Smooth muscle cell (in vitro differentiated cells): ENCODE measurements at regions not wholly inside any gene's neighbourhood (a gene's known extent, or its start where the extent isn't known, plus 50 kb on each side); places are given as distances from the start of the nearest gene placed in this dataset.

Source experiments
- DNase-seq: peaks from one replicate; lab custom pipeline; 2025; ENCODE audit not compliant: unreplicated experiment; lab: John Stamatoyannopoulos, UW
- H2AFZ ChIP-seq: fragments of 200-600 bp; sonication (generic); 2 replicates; pipeline ENCODE4 v1.6.0; 2016; ENCODE audit warnings: antibody characterized with exemption, low read depth, mild to moderate bottlenecking
- H3F3A ChIP-seq: fragments of 200-600 bp; sonication (generic); 2 replicates; pipeline ENCODE4 v1.6.0; 2017; ENCODE audit warnings: antibody characterized with exemption, low read depth
- H3K27ac ChIP-seq: fragments of 200-600 bp; sonication (generic); 2 replicates; pipeline ENCODE4 v1.5.1; 2016; ENCODE audit warnings: low read depth, mild to moderate bottlenecking
- H3K27me3 ChIP-seq: fragments of 200-600 bp; sonication (generic); 2 replicates; pipeline ENCODE4 v1.6.1; 2016; ENCODE audit warnings: low read depth, mild to moderate bottlenecking
- H3K36me3 ChIP-seq: fragments of 200-600 bp; sonication (generic); 2 replicates; pipeline ENCODE4 v1.5.1; 2016; ENCODE audit warnings: low read depth
- H3K4me1 ChIP-seq: fragments of 200-600 bp; sonication (generic); 2 replicates; pipeline ENCODE4 v1.5.1; 2016; ENCODE audit warnings: low read depth
- H3K4me2 ChIP-seq: fragments of 200-600 bp; sonication (generic); 2 replicates; pipeline ENCODE4 v1.6.0; 2016; ENCODE audit warnings: mild to moderate bottlenecking
- H3K4me3 ChIP-seq: fragments of 200-600 bp; sonication (generic); 2 replicates; pipeline ENCODE4 v1.5.1; 2016; ENCODE audit warnings: mild to moderate bottlenecking
- H3K79me2 ChIP-seq: fragments of 200-600 bp; sonication (generic); 2 replicates; pipeline ENCODE4 v1.6.0; 2016; ENCODE audit warnings: low read depth, mild to moderate bottlenecking
- H3K9ac ChIP-seq: fragments of 200-600 bp; sonication (generic); 2 replicates; pipeline ENCODE4 v1.6.0; 2016; ENCODE audit warnings: low read depth
- H3K9me3 ChIP-seq: fragments of 200-600 bp; sonication (generic); replicated peaks from 2 replicates; pipeline ENCODE4 v1.5.1; 2016; ENCODE audit warnings: low read depth
- H4K20me1 ChIP-seq: fragments of 200-600 bp; sonication (generic); 2 replicates; pipeline ENCODE4 v1.6.0; 2016; ENCODE audit warnings: low read depth
- WGBS: methylation state at CpG from one replicate; pipeline ENCODE4 v1.1.7; 2016; ENCODE audit warnings: low lambda C conversion rate; 5-methylcytosine and 5-hydroxymethylcytosine counted together
- TF ChIP-seq, protein P1 (sequence below): fragments of 200-600 bp; sonication (generic); IDR thresholded peaks from 2 replicates; pipeline ENCODE4 v1.5.1; 2017; ENCODE audit warnings: borderline replicate concordance, mild to moderate bottlenecking, antibody characterized with exemption; ENCODE audit not compliant: insufficient read depth, poor library complexity, severe bottlenecking

DNA sequence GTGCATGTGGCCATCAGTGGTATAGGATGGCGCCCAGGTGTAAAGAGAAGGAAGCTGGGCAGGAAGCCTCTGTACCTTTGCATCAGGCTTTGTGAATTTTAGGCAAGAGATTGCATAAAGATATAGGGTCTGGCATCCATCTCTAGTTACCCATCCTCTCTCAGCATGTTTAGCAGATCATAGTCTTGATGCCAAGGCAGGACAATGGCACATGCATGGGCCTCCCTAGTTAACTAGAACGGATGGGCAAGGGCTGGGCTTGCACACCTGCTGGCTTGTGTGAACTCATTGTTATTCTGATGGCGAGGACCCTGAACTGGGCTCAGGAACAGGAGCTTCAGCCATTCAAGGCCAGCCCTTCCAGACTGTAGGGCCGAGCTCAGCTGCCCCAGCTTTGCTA, 229.2 kb upstream of the NCAM1 start:
- H3K27ac ChIP-seq = no peak overlapping the region
- no peaks in the 10 kb centered on the region for H3K79me2 ChIP-seq
- H3K9ac ChIP-seq = no peak overlapping the region
- DNase-seq = no peak
- no peak overlapping the region for H2AFZ ChIP-seq
- 71% methylated on average over 4 of the region's 4 CpGs for WGBS
- H4K20me1 ChIP-seq = no peaks in the 10 kb centered on the region
- no peaks in the 10 kb centered on the region for H3K9me3 ChIP-seq
- H3K4me2 ChIP-seq = no peak overlapping the region
- TF ChIP-seq, protein P1, sequence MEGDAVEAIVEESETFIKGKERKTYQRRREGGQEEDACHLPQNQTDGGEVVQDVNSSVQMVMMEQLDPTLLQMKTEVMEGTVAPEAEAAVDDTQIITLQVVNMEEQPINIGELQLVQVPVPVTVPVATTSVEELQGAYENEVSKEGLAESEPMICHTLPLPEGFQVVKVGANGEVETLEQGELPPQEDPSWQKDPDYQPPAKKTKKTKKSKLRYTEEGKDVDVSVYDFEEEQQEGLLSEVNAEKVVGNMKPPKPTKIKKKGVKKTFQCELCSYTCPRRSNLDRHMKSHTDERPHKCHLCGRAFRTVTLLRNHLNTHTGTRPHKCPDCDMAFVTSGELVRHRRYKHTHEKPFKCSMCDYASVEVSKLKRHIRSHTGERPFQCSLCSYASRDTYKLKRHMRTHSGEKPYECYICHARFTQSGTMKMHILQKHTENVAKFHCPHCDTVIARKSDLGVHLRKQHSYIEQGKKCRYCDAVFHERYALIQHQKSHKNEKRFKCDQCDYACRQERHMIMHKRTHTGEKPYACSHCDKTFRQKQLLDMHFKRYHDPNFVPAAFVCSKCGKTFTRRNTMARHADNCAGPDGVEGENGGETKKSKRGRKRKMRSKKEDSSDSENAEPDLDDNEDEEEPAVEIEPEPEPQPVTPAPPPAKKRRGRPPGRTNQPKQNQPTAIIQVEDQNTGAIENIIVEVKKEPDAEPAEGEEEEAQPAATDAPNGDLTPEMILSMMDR = no peak
- H3K36me3 ChIP-seq = no peaks in the 10 kb centered on the region
- H3F3A ChIP-seq = no peaks in the 10 kb centered on the region
- H3K27me3 ChIP-seq = no peaks in the 10 kb centered on the region
- H3K4me1 ChIP-seq = no peaks in the 10 kb centered on the region
- H3K4me3 ChIP-seq = no peak overlapping the region

DNA sequence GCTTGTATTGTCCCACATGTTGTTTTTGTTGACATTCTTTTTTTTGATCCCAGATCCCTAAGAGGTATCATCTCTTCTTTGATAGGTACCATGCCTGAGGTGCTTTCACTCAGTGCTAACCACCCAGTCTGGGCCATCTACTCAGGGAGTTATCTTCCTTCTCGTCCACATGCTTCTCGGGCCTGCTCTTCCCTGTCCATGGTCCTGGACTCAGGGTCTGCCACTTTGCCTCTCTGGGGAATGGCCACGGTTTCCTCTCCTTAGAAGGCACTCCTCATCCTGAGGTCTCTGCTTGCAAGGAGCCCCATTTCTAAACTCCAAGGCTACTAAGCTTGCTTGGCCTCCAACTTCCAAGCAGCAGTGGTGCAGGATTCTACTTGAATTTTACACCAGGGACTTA, 227.0 kb upstream of the NCAM1 start:
- Histone ChIP-seq H3K36me3 (no peaks in the 10 kb centered on the region), H3K27me3 (no peaks in the 10 kb centered on the region), H3K9me3 (no peaks in the 10 kb centered on the region), H3K9ac (no peak overlapping the region), H4K20me1 (no peaks in the 10 kb centered on the region), H2AFZ (no peak overlapping the region), H3F3A (no peaks in the 10 kb centered on the region), H3K4me1 (no peaks in the 10 kb centered on the region), H3K27ac (no peak overlapping the region), H3K4me3 (no peak overlapping the region), H3K79me2 (no peaks in the 10 kb centered on the region), H3K4me2 (no peak overlapping the region)
- DNase-seq = peak; percentile 16
- TF ChIP-seq, protein P1 = no peak
- WGBS = 19% methylated on average over 3 of the region's 3 CpGs

DNA sequence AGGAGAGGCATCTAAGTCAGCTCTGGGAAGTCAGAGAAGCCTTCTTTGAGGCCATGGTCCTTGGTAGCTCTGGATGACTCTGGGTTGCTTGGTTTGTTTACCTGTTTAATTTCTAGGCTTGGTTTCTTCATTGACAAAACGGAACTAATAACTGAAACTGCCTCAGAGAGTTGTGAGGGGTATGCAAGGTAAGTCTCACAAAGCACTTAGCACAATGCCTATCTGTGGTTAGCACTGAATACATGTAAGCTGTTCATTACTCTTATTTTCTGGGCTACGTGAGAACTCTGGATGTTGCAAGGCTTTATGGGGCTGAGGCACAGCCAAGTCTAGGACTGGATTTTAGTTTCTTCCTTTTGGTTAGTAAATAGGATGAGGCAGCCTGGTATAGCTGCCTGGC, 225.8 kb upstream of the NCAM1 start:
- Histone ChIP-seq H3K27ac (no peak overlapping the region), H3K4me1 (no peaks in the 10 kb centered on the region), H3K79me2 (no peaks in the 10 kb centered on the region), H3K4me3 (no peak overlapping the region), H3F3A (no peaks in the 10 kb centered on the region), H3K9me3 (no peaks in the 10 kb centered on the region), H3K4me2 (no peak overlapping the region), H3K36me3 (no peaks in the 10 kb centered on the region), H3K9ac (no peak overlapping the region), H3K27me3 (no peaks in the 10 kb centered on the region), H2AFZ (no peak overlapping the region), H4K20me1 (no peaks in the 10 kb centered on the region)
- WGBS = 73% methylated on average over 2 of the region's 2 CpGs
- no peak for DNase-seq
- TF ChIP-seq, protein P1 = no peak

DNA sequence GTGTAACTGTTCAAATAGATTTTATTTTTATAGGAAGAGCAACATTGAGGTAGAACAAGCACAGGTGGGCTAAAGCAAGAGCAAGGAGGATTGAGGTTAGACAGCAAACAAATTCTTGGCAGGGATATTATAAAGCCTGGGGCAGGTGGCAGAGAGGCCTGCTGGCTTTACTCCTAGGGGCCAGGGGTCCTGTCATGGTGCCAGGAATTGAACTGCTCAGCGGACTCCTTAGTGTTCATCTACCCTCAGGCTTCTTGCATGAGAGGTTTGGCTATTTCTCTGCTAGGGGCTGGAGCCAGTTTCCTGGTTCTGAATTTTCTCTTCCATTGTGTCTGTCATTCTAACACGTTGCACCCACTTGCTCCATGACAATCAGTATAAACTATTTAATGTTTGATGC, 217.2 kb upstream of the NCAM1 start:
- no peaks in the 10 kb centered on the region for H3K27me3 ChIP-seq
- no peak overlapping the region for H2AFZ ChIP-seq
- H3K27ac ChIP-seq = no peak overlapping the region
- no peaks in the 10 kb centered on the region for H3F3A ChIP-seq
- 92% methylated on average over 2 of the region's 2 CpGs for WGBS
- TF ChIP-seq, protein P1 = no peak
- no peak overlapping the region for H3K4me2 ChIP-seq
- no peak overlapping the region for H3K9ac ChIP-seq
- no peaks in the 10 kb centered on the region for H3K79me2 ChIP-seq
- no peak overlapping the region for H3K4me3 ChIP-seq
- H4K20me1 ChIP-seq = no peaks in the 10 kb centered on the region
- H3K4me1 ChIP-seq = no peaks in the 10 kb centered on the region
- H3K9me3 ChIP-seq = no peaks in the 10 kb centered on the region
- no peaks in the 10 kb centered on the region for H3K36me3 ChIP-seq
- no peak for DNase-seq
